Colon (tissue), 2 donors: ENCODE measurements at regions not wholly inside any gene's neighbourhood (a gene's known extent, or its start where the extent isn't known, plus 50 kb on each side); places are given as distances from the start of the nearest gene placed in this dataset.

Experiments used
- FAIRE-seq: peaks from 2 replicates; lab custom pipeline; 2012; peaks lifted over from hg19 to GRCh38; lab: Jason Lieb, UNC
- donor health status: control.
- donor health status: control.

DNA sequence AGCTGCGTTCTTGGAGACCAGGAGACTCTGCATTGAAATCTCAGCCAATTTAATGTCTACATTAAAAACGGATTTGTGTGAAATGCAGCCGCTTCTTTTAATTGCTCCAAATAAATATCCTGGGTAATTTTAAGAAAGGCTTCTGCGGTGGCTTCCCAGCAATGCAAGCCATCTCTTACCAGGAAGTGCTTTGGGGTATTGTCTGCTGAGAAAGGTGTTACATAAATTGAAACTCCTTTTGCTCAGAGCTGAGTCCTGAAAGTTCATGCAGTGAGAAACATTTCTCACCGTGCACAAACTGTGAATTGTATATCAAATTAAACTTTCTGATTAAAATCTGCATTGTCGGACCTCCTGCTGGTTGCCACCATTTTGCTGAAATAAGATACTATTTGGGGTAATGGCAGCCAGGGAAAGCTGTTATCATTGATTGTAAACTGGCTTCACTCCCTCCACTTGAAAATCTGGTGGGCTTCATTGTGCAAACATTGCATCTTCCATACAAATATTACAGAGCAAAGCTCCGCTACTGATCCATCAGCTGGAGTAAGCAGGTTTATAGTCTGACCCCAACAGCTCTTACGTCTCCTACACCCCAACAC is 59.5 kb downstream of the ZIC5 start:
- FAIRE-seq = no peak

DNA sequence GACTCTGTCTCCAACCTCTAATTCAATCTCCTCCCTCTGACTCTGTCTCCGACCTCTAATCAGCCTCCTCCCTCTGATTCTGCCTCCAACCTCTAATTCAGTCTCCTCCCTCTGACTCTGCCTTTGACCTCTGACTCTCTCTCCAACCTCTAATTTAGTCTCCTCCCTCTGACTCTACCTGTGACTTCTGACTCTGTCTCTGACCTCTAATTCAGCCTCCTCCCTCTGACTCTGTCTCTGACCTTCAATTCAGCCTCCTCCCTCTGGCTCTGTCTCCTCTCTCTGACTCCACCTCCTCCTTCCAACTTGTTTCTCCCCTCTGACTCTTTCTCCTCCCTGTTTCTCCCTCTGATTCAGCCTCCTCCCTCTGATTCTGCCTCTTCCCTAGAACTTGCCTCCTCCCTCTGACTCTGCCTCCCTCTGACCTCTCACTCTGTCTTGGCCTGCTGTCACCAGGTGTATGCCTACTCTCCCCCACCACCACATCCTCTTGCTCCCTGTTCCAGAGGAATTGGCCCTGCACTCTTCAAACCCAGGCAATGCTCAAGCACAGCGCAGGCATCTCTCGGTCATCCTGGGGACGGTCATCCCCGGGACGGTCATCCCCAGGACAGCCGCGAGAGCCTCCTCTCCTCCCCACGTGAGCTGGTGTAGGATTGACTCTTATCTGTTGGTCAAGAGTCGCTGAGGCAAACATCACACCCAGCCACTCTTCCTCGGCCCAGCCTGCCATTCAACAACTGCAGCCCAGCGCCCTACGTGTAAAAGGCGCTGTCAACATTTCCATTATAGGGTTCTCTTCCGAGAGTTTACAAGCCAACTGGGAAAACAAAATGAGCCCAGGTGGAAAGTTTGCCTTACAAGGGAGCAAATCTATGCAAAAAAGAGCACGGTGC is 60.2 kb downstream of the ZIC5 start:
- FAIRE-seq = no peak

DNA sequence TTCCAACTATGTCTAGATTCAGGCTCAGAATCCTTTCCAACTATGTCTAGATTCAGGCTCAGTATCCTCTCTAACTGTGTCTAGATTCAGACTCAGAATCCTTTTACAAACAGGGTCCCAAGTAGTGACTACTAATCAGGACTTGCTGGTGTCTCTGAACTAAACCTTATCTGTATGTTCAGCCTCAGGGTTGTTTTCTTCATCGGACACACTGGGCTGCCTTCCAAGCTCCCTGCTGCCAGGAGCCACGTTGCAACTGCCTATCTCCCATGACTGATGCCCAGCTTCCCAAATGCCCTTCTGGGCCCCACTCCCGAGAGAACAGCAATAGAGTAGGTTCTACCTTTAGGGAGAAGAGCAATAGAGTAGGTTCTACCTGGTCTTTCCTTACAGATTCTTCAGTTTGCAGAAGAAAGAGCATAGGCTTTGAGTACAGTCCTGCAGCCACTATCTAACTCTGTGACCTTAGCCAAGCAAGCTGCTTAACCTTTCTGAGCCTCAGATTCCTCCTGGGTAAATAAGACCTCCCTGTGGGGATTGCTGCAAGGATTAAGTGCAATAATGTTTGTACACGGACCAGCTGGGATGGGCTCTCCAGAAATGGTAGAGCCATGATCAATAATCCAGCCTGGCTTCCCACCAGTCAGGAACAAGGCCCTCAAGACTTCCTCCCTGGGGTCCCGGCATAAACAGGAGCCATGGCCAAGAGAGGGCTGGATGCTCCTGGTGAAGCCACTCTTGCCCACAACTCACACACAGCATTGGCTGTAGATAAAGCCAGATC is 61.5 kb downstream of the ZIC5 start:
- FAIRE-seq = no peak

DNA sequence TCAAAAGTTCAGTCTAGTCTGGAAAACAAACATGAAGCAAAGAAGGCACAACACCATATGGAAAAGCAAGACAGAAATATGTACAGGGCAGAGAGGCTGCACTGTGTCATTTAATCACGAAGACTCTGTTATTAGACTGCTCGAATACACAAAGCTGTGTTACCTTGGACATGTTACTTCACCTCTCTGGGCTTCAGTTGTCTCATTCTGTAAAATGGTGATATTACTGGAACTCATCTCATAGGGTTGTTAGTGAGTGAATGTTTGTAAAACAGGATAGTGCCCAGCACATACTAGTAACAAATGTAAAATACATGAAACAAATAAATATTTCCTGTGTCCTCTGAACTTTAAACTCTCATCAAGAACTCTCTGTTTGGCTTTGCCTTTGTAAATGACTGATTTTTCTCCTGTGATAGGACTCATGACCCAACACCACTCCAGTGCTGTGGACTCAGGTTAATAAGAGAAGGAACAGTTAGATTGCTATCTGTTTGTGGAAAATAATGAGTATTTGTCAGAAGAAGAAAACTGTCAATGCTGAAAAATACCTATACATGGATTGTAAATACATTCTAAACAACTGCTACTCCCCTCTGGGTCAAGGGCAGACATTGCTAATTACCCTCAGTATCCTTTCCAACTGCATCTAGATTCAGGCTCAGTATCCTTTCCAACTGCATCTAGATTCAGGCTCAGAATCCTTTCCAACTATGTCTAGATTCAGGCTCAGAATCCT is 62.3 kb downstream of the ZIC5 start:
- no peak for FAIRE-seq

DNA sequence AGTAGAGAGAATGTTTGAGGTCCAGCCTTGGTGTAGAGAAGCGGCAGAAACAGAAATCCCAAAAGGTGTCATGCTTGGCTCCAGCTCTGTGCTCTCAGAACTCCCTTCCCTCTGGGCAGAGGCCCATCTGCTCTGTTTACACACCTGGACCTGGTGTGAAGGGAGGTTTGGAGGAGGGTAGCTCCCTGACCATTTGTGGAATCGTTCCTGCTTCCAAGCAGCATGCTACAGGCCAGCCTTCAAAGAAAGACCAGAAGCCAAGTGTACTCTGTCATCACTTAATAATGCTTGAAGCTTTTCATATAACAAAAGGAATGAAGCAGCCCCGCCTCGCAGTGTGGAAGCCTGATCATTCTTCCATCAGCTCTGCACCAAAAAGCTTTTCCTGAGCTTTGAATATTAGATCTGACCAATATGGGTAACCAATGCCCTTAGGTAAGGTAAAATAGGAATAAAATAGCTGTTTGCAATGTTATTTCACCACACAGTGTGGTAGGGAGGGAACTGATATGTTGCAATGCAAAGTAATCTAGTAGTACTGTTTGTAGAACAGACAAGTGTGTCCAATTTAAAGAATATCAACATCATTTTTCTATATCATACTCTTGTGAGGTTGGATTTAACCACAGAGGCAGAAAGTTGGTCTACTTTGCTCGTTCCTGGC is 63.3 kb downstream of the ZIC5 start:
- no peak for FAIRE-seq

DNA sequence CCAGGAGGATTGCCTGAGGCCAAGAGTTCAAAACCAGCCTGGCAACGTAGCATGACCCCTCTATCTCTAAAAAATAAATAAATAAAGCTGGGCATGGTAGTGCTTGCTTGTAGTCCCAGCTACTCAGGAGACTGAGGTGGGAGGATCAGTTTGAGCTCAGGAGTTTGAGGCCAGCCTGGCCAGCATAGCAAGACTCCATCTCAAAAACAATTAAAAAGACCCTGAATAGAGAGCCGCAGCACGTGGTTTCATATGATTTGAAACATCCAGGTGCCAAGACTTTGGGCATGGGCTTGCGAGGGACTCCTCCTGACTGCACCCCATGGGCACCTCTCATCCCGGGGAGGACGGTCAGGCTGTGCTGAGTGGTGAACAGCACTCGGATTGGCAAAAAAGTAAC is 63.9 kb downstream of the ZIC5 start:
- FAIRE-seq = no peak

DNA sequence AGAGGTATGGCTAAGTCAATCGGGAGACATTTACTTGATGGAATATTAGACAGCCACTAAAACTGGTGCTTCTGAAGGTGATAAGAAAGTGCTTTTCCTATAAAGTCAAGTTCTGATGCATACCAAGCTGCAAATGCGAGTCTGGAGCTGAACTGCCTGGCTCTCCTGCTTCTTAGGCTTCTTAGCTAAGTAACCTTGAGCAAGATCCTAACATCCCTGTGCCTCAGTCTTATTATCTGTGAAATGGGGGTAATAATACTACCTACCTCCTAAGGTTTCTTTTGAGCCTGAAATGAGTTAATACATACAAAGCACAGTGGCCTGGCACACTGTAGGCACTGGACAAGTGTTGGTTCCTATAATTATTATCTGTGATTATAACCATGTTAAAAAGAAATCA is 64.5 kb downstream of the ZIC5 start:
- FAIRE-seq = no peak

DNA sequence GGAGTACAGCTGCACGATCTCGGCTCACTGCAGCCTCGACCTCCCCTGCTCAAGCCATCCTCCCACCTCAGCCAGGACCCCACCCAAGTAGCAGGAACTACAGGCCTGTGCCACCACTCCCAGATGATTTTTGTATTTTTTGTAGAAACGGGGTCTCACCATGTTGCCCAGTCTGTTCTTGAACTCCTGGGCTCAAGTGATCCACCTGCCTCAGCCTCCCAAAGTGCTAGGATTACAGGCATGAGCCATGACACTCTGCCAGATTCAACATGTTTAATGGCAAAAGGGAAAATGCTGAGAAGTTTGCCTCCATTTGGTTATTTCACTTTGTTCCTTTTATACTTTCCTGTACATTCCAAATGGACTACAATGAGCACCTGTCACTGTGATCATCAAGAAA is 65.8 kb downstream of the ZIC5 start:
- no peak for FAIRE-seq

DNA sequence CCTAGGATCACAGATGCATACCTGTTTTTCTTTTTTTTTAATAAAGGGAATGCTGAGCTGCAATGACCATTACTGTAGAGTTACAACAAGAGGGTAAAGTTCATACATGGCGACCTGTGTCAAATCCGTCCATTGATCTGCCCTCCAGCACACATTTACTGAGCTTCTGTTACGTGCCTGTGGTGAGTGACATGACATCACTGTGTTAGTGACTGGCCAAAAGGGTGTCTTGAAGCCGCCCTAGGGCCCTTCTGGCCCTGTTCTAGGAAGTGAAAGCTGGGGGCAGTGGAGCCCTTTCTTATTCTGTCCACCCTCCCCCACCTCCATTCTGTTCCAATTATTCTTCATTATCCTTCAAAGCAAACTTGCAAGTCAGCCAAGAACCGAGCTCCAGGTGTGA is 66.3 kb downstream of the ZIC5 start:
- FAIRE-seq = no peak

DNA sequence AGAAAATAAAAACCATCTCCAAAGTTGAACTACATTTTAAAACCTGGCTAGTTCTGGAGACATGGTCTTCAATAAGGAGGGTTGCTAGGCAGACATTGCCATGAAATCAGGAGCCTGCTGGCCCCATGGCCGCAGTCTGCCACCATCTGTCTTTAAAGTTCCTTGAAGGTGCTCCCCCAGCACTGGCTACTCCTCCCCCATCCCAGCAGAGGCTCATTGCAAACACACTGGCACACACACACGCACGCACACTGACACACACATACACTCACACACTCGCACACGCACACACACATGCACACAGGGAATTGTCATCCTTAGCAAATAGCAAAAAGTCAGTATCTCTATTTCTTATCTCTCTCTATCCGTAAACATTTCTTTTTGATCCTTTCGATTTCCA is 68.4 kb downstream of the ZIC5 start:
- no peak for FAIRE-seq

DNA sequence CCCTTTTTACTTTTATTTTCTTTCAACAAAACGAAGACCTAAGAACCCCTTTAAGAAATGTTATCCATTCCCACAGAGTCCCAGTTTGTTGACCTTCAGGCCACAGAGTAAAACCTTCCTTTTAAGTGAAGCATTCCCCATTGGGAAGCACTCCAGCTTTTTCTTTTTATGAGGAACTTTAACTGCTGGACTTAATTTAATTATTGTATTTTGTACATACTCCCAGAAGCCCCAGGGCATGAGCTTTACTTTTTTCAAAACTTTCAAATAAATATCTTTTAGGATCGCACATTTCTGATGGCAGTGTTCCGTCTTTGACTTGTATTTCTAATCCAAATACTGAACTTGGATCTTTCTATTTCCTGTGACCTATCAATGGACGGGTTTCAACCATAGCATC is 68.9 kb downstream of the ZIC5 start:
- FAIRE-seq = no peak

DNA sequence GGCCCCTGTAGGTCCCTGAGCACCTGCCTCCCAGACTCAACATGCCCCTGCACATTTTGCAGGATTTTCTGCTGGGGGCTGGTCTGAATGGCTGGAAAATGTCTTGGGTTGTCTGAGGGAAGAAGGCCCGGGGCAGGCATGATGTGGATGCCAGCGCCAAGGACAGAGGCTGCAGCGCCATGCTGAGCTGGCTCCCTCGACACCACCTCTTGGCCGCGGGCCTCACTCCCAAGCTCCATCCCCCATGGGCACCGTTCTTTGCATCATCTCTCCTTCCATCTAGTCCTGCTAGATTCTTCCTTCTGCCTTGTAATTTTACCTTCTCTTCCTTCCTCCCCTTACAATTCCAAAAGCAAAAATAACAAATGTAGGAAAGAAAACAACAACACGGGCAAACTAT is 70.6 kb downstream of the ZIC5 start:
- no peak for FAIRE-seq

DNA sequence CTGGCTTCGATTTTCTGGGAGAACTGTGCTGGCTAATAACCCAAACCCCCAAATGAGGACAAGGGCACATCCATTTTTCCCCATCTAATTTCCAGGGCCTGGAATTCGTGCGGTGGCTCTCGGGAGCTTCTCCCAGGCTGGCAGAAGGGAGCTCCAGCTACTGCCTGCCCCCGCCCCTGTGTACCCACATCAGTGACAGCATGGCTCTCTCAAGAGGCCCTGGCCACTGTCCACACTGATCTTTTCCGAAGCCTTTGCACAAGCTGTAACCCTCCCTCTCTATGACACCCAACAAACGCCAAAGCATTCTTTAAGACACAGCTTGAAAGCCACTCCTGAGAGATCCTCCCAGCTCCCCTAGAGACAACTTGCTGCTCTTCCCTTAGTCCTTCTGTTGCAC is 73.1 kb downstream of the ZIC5 start:
- FAIRE-seq = no peak

DNA sequence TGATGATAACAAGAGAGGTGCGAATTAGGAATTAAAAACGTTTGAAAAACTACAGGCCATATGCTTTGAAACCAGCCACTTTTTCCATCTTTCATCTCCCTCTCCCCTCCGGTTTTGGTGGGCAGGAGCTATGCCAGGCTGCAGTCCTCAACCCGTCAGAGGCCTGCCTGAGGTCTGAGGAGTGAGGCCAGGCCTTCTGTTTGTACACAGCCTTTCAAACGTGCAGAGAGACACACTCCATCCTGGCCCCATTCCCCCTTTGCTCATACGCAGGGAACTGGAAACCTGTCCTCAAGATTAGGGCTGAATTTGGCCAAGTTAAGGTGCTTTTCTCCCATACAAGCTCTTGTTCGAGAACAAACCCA is 74.5 kb downstream of the ZIC5 start:
- FAIRE-seq = no peak

DNA sequence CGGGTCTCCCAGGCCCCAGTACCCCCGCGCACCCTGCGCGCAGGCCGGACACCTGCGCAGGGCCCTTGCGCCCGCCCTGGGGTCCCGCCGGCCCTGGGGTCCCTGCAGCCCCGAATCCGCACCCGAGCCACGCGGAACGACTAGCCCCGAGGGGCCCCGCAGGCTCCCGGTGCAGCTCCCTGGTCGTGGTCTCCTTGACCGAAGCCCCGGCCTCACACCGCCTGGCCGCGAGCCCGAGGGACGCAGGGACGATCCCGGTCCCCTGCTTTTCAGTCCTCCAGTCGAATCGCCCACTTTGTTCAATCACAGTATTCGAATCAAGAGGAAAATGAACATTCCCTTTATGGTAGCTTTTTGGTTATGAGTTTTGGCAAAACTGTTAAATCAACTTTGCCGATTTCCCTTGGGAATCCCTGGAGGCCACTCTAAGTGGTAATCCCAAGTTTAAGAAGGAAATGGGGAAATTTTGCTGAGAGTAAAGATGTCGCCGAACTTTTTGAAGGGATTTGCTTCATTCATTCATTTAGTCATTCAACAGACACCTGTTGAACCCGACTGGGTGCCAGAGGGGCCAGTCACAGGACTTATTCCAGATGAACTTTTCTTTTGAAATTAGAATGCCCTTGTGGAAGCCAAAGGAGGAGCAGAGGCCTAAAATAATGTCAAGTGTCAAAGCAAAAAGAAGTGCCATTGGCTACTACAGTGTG is 75.0 kb downstream of the ZIC5 start:
- FAIRE-seq = no peak

DNA sequence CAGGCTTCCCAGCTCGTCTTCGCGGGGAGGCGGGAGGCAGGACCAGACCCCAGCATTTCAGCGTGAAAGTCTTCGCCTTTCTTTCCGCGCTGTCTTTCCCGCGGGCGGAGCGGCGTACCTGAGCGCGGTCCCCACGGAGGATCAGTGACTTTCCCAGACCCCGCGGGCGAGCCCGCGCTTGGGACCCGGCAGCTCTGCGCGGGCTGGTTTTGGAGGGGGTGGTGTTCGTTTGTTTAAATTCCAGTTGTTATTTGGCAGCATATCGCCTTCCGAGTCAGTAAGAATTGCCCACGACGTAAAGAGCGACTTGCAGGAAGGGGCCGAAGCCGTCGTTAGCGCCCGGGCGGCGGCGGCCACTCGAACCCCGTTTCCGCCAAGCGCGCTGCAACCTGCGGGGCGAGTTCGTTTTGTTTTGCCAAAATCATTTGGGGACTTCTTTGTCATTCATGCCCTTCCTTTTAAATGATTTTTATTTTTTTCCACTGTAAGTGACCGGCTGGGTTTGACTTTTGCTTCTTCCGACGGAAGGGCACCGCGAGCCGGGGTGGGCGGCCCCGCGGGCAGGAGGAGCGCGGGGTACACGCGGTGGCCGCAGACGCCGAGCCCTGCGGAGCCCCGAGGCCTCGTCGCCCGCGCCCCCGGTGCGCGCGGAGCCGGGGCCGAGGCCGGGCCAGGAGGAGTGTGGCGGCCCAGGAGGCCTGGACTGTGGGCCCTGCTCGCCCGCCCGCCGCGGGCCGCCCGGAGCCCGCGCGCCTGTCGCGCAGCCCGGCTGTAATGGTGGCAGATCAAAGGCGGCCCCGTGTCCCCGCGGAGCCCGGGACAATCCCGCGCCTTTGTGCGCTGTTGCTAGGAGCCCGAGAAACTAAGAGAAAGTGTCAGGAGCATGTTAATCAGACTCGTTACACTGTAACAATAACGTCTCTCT is 75.9 kb downstream of the ZIC5 start:
- no peak for FAIRE-seq

DNA sequence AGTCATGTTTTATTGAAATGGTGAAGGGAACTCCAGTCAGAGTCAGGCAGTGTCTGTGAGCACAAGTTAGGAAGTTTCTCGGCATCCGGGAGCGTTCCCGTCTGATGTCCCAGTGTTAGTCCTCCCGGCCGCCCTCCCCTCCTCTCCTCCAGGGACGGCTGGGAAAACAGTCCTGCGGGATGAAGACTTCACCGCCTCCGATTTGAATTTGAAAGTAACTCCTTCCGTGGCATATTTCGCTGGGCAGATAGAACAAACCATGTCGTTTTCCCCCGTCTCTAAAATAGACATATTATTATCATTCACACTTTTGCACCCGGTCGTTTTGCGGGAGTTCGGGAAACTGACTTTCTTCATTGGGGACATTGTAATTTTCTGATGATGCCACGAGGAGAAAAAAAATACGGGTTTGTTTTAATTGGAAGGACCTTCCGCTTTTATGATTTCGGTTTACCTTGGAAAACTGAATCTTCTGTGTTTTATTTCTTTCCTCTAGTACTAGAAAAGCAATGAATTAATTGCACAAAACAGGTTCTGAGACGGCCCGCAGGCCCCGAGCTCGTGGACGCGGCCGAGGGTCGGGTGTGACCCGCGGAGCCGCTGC is 76.6 kb downstream of the ZIC5 start:
- no peak for FAIRE-seq

DNA sequence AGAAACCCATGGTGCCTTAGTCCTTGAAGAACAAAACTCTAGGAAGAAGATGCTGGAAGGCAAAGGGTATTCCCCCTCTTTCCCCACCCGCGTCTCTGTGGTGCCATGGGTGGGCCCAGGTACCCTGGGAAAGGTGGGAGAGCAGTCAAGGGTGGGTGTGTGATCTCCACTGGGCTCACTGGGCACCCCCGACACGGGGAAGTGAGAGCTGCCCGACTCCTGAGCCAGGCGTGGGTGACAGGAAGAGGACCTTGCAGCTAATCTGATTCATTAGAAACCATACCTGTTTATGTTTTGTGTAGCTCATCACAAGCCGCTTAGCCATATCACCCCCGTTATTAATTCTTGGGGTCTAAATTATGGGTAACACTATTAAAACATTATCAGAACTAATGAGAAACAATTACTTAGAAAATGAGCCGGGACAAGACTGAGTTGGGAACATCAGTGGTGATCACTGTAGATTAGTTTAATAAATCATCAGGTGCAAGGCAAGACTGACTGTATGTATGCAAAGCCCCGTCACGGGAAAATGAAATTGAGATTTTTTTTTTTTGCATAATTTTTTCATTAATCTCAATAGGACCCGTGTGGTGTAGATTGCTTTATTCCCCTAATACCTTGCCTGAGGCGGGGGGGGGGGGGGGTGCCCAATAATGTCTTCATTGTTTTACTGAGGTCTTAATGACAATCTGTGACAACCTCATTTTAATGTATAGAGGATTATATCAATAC is 77.3 kb downstream of the ZIC5 start:
- FAIRE-seq = no peak

DNA sequence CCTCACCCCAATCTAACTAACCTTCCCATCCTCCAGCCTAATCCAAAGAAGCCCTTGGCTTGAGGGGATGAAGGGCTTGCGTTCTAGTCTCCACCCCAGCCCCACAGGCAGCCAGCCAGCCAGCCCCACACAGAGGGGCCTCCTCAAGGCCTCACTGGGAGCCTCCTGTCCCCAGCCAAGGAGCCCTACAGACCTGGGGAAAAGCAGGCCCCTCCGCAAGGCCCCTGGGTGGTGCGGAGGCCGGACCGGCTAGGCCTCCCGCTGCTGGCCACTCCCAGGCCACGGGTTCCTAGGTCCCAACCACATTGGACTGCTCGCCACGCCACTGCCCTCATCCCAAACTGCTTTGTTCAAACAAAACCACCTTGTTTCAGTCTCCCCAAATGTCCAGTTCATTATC is 78.0 kb downstream of the ZIC5 start:
- no peak for FAIRE-seq
